Right atrium auricular region (tissue), 2 donors: ENCODE measurements at regions not wholly inside any gene's neighbourhood (a gene's known extent, or its start where the extent isn't known, plus 50 kb on each side); places are given as distances from the start of the nearest gene placed in this dataset.
"Not testable (repeated sequence)": the region's sequence is repeated elsewhere in the genome, so short reads cannot be mapped to it uniquely, and the experiment has no call there.

ENCODE experiments used
- DNase-seq: peaks from one replicate; pipeline ENCODE4 v3.0.0-alpha.2; 2019; ENCODE audit warnings: low spot score
- H3K27ac ChIP-seq, 2 donors: fragments of 200-600 bp; sonication (generic); 1 replicate in 1 of 2; 2 replicates in 1 of 2; pipeline ENCODE4 v1.5.1; 2016 to 2019
- H3K27me3 ChIP-seq, 2 donors: fragments of 200-600 bp; sonication (generic); one replicate each; pipeline versions ENCODE4 v1.5.1 to v1.6.0; 2017 to 2019
- H3K36me3 ChIP-seq: fragments of 200-600 bp; sonication (generic); one replicate; pipeline ENCODE4 v1.5.1; 2016
- H3K4me1 ChIP-seq, 2 donors: fragments of 200-600 bp; sonication (generic); one replicate each; pipeline versions ENCODE4 v1.5.1 to v1.6.0; 2017 to 2019
- H3K4me3 ChIP-seq, 2 donors: fragments of 200-600 bp; sonication (generic); 1 replicate in 1 of 2; 2 replicates in 1 of 2; pipeline ENCODE4 v1.5.1; 2017 to 2019; ENCODE audit warnings: mild to moderate bottlenecking in 1 of 2, moderate library complexity in 1 of 2
- H3K9me3 ChIP-seq, 2 donors: fragments of 200-600 bp; sonication (generic); one replicate each; pipeline ENCODE4 v1.5.1; 2019
- CTCF ChIP-seq, 2 donors: fragments of 200-600 bp; sonication (generic); IDR thresholded peaks; one replicate each; pipeline ENCODE4 v1.5.1; 2019; ENCODE audit warnings: antibody characterized with exemption in 2 of 2

- Histone ChIP-seq H3K36me3 (no peaks in the 10 kb centered on the region), H3K4me1 (no peaks in the 10 kb centered on the region), H3K4me3 (no peak overlapping the region), H3K27ac (no peak overlapping the region), H3K27me3 (no peaks in the 10 kb centered on the region), H3K9me3 (no peaks in the 10 kb centered on the region)
- TF ChIP-seq CTCF (IDR thresholded peaks at IDR 0.05), result no peak
- no peak for DNase-seq
These were observed 658.8 kb upstream of the LRRN3 start for GRCh38 chr7:110432061-110432553.

GRCh38 chr7:110438926-110439325 lies 652.0 kb upstream of the LRRN3 start:
- not testable (repeated sequence) for H3K4me3 ChIP-seq, H3K9me3 ChIP-seq, H3K27me3 ChIP-seq, DNase-seq, H3K27ac ChIP-seq, H3K36me3 ChIP-seq, H3K4me1 ChIP-seq

GRCh38 chr7:110442381-110442837 lies 648.5 kb upstream of the LRRN3 start:
- Histone ChIP-seq H3K36me3 (no peaks in the 10 kb centered on the region), H3K27ac (no peak overlapping the region), H3K27me3 (no peaks in the 10 kb centered on the region), H3K4me1 (no peaks in the 10 kb centered on the region), H3K9me3 (no peaks in the 10 kb centered on the region), H3K4me3 (no peak overlapping the region)
- TF ChIP-seq CTCF (IDR thresholded peaks at IDR 0.05), result peak in 1 of 2 donors; percentile 44
- DNase-seq, result no peak

- Histone ChIP-seq H3K4me3 (no peak overlapping the region), H3K9me3 (no peaks in the 10 kb centered on the region), H3K36me3 (no peaks in the 10 kb centered on the region), H3K27me3 (no peaks in the 10 kb centered on the region), H3K4me1 (no peaks in the 10 kb centered on the region), H3K27ac (no peak overlapping the region)
- TF ChIP-seq CTCF (IDR thresholded peaks at IDR 0.05), result no peak
- DNase-seq, result no peak
These were observed 644.3 kb upstream of the LRRN3 start for GRCh38 chr7:110446658-110447057.

GRCh38 chr7:110448918-110449317 lies 642.0 kb upstream of the LRRN3 start:
- H3K4me1 ChIP-seq, result no peaks in the 10 kb centered on the region
- no peak for TF ChIP-seq CTCF (IDR thresholded peaks at IDR 0.05)
- no peaks in the 10 kb centered on the region for H3K36me3 ChIP-seq
- H3K27me3 ChIP-seq, result no peaks in the 10 kb centered on the region
- no peaks in the 10 kb centered on the region for H3K9me3 ChIP-seq
- H3K4me3 ChIP-seq, result no peak overlapping the region
- no peak overlapping the region for H3K27ac ChIP-seq
- no peak for DNase-seq

- Histone ChIP-seq H3K27ac (no peak overlapping the region), H3K9me3 (no peaks in the 10 kb centered on the region), H3K4me3 (no peak overlapping the region), H3K4me1 (no peaks in the 10 kb centered on the region), H3K36me3 (no peaks in the 10 kb centered on the region), H3K27me3 (no peaks in the 10 kb centered on the region)
- no peak for DNase-seq
- TF ChIP-seq CTCF (IDR thresholded peaks at IDR 0.05), result no peak
These were observed 636.2 kb upstream of the LRRN3 start for GRCh38 chr7:110454713-110455112.
